ENCODE measurements at regions not wholly inside any gene's neighbourhood (a gene's known extent, or its start where the extent isn't known, plus 50 kb on each side); places are given as distances from the start of the nearest gene placed in this dataset.
"Not testable (repeated sequence)": the region's sequence is repeated elsewhere in the genome, so short reads cannot be mapped to it uniquely, and the experiment has no call there.

DNA sequence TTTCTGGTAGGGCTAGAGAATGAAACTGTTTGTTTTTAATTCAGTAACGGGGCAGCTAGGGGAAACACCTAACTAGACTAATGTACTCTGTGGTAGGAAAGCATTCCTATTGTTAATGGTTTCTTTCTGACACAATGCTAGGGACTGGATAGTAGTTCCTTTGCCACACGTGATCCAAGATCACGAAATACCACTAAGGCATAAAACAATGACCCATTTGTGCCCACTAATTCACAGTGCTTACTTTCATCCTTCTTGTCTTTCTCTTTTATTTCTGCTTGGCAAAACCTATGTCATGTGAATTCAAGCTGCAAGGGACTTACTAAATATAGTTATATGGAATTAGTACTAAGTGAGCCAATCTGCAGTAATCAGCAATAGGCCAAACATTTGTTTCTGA is 834.1 kb upstream of the SLITRK6 start:
- 50% methylated on average over 3 of the region's 3 CpGs for WGBS
- TF ChIP-seq POLR2AphosphoS5 (IDR thresholded peaks at IDR 0.05) (no peak), POLR2A (IDR thresholded peaks at IDR 0.05) (no peak)
- TF ChIP-seq, protein P1, sequence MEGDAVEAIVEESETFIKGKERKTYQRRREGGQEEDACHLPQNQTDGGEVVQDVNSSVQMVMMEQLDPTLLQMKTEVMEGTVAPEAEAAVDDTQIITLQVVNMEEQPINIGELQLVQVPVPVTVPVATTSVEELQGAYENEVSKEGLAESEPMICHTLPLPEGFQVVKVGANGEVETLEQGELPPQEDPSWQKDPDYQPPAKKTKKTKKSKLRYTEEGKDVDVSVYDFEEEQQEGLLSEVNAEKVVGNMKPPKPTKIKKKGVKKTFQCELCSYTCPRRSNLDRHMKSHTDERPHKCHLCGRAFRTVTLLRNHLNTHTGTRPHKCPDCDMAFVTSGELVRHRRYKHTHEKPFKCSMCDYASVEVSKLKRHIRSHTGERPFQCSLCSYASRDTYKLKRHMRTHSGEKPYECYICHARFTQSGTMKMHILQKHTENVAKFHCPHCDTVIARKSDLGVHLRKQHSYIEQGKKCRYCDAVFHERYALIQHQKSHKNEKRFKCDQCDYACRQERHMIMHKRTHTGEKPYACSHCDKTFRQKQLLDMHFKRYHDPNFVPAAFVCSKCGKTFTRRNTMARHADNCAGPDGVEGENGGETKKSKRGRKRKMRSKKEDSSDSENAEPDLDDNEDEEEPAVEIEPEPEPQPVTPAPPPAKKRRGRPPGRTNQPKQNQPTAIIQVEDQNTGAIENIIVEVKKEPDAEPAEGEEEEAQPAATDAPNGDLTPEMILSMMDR (IDR thresholded peaks at IDR 0.05), result no peak

DNA sequence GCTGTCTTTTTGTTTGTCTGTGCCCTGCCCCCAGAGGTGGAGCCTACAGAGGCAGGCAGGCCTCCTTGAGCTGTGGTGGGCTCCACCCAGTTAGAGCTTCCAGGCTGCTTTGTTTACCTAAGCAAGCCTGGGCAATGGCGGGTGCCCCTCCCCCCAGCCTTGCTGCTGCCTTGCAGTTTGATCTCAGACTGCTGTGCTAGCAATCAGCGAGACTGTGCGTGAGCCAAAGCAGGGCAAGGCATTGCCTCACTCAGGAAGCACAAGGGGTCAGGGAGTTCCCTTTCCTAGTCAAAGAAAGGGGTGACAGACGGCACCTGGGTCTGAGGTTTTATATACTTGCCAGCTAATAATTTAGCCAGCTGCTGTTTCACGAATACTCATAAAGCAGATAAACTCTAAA is 852.0 kb upstream of the SLITRK6 start:
- H3K27ac ChIP-seq; H3K36me3 ChIP-seq; H3K9me3 ChIP-seq; H3K27me3 ChIP-seq (replicated peaks; ENCODE audit: insufficient read depth); intact Hi-C loops (cut with DNase I); H3K4me1 ChIP-seq (replicated peaks); DNase-seq (ENCODE audit: low spot score); H3K4me3 ChIP-seq: not testable (repeated sequence)
- WGBS, result 20% methylated on average over 5 of the region's 5 CpGs

More for the DNA sequence above, 834.1 kb upstream of the SLITRK6 start:
- no peaks in the 10 kb centered on the region for H3K36me3 ChIP-seq
- no peaks in the 10 kb centered on the region for H3K4me1 ChIP-seq (replicated peaks)
- no peaks in the 10 kb centered on the region for H3K9me3 ChIP-seq
- no peak overlapping the region for H3K4me3 ChIP-seq
- no peak for DNase-seq (ENCODE audit: low spot score)
- no peak overlapping the region for H3K27ac ChIP-seq
- intact Hi-C loops (cut with DNase I), result no loop called here
- no peaks in the 10 kb centered on the region for H3K27me3 ChIP-seq (replicated peaks; ENCODE audit: insufficient read depth)

DNA sequence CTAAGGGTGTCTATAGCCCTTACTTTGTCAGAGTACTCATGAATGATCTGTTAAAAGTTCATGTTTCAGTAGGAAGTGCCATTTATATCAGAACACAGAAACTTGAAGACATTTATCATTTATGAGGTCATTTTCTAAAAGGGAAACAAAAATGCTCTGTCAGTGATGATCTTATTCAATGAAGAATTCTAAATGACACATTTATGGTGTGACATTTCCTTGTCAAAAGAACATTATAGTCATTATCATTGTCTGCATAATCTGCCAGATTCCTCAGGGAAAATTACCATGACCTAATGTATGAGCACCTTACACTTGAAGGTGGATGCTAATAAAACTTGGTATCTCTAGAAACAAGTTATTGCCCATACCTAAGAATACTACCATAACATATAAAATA is 853.8 kb upstream of the SLITRK6 start:
- H3K4me1 ChIP-seq (replicated peaks), result no peaks in the 10 kb centered on the region
- intact Hi-C loops (cut with DNase I), result no loop called here
- TF ChIP-seq, protein P1 (IDR thresholded peaks at IDR 0.05), result no peak
- no peak for TF ChIP-seq POLR2A (IDR thresholded peaks at IDR 0.05)
- no peak for TF ChIP-seq POLR2AphosphoS5 (IDR thresholded peaks at IDR 0.05)
- no peaks in the 10 kb centered on the region for H3K27me3 ChIP-seq (replicated peaks; ENCODE audit: insufficient read depth)
- no peaks in the 10 kb centered on the region for H3K36me3 ChIP-seq
- no peak overlapping the region for H3K4me3 ChIP-seq
- no peaks in the 10 kb centered on the region for H3K9me3 ChIP-seq
- no peak for DNase-seq (ENCODE audit: low spot score)
- H3K27ac ChIP-seq, result no peak overlapping the region

DNA sequence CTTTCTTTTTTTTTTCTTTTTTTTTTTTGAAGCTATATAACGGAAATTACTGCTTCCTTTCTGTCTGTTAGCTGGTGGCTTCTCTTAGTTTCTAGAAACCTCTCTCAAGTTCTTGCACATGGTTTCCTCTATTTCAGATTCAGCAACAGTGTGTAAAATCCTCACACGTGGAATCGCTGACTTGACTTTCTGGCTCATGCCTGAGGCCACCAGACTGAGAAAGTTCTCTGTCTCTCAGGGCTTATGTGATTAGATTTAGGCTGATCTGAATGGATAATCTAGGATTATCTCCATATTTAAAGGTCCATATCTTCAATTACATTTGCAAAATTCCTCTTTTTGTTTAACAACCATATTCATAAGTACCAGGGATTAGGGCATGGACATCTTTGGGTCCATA is 856.3 kb upstream of the SLITRK6 start:
- Histone ChIP-seq H3K36me3 (no peaks in the 10 kb centered on the region), H3K9me3 (no peaks in the 10 kb centered on the region), H3K4me1 (replicated peaks) (no peaks in the 10 kb centered on the region), H3K27me3 (replicated peaks; ENCODE audit: insufficient read depth) (no peaks in the 10 kb centered on the region), H3K27ac (no peak overlapping the region), H3K4me3 (no peak overlapping the region)
- no peak for DNase-seq (ENCODE audit: low spot score)
- TF ChIP-seq POLR2A (IDR thresholded peaks at IDR 0.05), result no peak
- TF ChIP-seq POLR2AphosphoS5 (IDR thresholded peaks at IDR 0.05), result no peak
- TF ChIP-seq, protein P1 (IDR thresholded peaks at IDR 0.05), result no peak
- WGBS, result 89% methylated on average over 3 of the region's 3 CpGs
- intact Hi-C loops (cut with DNase I), result no loop called here

DNA sequence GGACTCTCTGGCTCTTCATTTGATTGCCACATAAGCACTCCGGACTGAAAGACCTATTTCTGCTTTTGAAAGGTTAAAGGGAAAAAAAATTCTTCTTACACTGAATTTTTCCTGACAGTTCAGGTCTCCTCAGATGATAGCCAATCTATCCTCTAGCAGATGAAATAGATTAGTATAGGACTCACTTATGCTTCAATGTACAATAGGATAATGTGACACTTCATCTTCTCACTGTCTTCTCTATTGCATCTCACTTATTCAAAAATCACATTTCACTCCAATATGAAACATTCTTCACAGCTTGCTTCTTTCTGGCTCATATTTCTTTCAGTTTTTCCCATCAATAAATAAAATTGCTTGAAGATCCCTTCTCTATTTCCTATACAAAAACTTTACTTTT is 860.9 kb upstream of the SLITRK6 start:
- intact Hi-C loops (cut with DNase I), result no loop called here
- Histone ChIP-seq H3K27ac (no peak overlapping the region), H3K4me1 (replicated peaks) (no peaks in the 10 kb centered on the region), H3K27me3 (replicated peaks; ENCODE audit: insufficient read depth) (no peaks in the 10 kb centered on the region), H3K4me3 (no peak overlapping the region), H3K36me3 (no peaks in the 10 kb centered on the region), H3K9me3 (no peaks in the 10 kb centered on the region)
- TF ChIP-seq POLR2A (IDR thresholded peaks at IDR 0.05) (no peak), POLR2AphosphoS5 (IDR thresholded peaks at IDR 0.05) (no peak)
- TF ChIP-seq, protein P1 (IDR thresholded peaks at IDR 0.05), result no peak
- no peak for DNase-seq (ENCODE audit: low spot score)
- 85% methylated on average over 1 of the region's 1 CpG for WGBS
